ENCODE measurements at regions not wholly inside any gene's neighbourhood (a gene's known extent, or its start where the extent isn't known, plus 50 kb on each side); places are given as distances from the start of the nearest gene placed in this dataset.

DNA sequence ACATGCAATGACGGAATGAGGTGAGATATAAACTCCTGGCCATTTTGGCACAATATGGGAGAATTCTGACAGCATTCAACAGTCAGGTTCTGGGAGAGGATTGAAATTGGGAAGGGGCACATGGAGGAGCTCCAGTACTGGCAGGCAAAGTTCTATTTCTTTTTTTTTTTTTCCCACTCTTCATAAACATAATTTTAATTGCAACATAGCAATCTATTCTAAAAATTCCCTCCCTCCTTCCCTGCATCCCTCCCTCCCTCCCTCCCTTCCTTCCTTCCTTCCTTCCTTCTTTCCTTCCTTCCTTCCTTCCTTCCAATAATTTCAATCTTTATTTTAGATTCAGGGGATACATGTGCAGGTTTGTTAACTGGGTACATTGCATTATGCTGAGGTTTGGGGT lies 93.2 kb downstream of the PTCSC3 start:
- no peak for DNase-seq (ENCODE audit: low read depth)

DNA sequence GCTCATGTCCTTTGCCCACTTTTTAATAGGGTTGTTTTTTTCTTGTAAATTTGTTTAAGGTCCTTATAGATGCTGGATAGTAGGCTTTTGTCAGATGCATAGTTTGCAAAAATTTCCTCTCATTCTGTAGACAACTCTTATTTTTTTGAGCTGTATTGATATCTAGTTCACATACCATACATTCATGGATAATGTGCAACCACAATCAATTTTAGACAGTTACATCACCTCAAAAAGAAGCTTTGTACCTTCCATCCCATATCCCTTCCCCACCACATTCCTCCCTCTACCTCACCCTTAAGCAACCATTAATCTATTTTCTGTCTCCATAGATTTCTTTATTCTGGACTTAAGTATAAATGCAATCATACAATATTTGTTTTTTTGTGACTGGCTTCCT lies 98.4 kb downstream of the PTCSC3 start:
- DNase-seq (ENCODE audit: low read depth) = no peak

DNA sequence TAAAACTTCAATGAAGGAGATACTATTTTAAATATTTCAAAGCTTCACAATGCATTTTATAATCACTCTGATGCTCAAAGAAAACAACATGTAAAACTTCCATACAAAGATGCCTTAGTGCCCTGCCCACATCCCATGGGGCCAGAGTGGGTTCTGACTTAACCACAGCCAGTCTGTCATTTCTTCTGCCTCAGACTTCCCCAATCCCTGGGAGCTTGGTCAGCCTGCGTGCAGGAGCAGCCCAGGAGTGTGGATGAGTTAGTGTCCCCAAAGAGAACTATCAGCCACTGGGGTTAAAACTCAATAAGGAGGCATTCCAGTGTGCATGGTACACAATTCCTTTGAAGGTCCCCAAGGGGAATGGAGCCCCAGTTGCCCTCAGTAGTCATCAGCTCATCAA lies 100.3 kb downstream of the PTCSC3 start:
- no peak for DNase-seq (ENCODE audit: low read depth)

DNA sequence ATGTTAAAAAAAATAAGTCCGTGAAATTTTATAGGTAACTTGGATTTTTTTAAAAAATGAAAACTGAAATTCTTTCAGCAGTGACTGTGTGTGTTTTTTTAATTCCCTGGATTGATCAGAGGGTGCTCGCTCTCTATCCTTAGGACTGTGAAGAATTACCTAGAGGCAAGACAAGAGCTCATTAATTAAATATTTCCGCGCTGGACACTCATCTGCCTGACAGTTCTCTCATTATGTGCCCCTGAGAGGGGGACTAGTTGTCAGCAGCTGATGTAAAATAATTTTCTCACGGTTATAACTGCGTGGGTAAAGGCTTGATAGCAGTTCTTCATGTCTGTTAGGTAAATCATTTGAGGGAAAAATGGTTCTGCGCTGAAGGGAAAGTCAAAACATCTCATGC lies 101.3 kb downstream of the PTCSC3 start:
- DNase-seq (ENCODE audit: low read depth) = no peak

DNA sequence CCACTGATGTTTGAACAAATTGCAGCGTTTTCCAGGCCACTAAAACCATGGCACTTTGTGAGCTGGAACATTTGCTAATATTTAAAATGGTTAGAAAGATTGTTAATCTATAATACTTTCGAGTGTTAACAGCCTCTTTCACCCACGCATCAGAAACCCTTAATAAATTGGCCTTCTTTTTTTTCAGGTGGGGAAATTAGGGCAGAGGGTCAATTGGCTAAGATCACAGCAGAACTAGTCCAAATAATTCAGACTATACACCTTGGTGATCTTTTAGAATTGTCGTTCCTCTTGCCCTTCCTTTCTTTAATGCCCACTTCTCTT lies 105.8 kb downstream of the PTCSC3 start:
- DNase-seq (ENCODE audit: low read depth) = no peak

DNA sequence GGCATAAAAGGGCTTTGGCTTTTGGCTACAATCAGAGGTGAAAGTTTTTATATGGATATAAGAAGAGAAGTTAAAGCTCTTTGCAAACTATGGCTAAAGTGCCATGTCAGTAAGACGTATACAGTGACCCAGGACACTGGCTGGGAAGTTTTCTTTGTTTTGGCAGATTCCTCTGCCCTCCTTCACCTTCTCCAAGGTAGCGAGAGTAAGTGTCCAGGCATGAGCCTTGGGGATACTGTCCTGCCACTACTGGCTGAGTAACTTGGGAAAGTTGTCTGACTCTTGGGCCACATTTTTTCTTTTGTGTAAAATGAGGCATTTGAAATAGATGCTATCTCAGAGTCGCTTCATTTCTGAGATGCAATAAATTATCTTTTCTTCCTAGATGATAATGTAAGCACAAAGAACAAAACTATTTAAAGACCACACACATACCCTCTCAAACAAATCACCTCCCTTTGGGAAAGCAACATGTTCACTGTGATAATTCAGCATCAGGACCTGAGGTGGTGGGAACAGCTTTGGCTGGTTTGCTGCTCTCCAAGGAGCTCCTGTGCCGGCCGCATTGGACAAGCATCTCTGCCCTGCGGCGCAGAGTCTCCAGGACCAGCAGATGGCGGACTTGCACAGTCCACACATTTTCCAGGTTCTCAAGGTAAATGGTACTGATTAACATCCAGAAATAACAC lies 106.3 kb downstream of the PTCSC3 start:
- DNase-seq (ENCODE audit: low read depth) = peak; percentile 27

DNA sequence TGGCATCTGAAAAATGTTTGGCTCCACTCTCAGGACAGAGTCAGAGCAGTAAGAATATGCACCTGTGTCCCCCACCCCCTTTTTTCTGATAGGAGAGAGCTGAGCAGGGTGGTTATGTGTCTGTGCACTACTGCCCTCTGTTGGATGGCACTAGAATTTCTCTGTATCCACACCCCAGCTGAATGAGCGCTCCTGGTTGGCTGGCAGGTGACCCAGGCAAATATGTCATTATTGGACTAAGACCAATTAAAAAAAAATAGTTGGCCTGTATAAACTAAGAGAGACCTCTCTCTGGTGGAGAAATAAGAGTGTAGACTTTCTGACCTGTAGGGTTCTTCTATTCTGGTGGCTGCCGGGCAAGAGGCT lies 107.0 kb downstream of the PTCSC3 start:
- DNase-seq (ENCODE audit: low read depth) = peak; percentile 0

DNA sequence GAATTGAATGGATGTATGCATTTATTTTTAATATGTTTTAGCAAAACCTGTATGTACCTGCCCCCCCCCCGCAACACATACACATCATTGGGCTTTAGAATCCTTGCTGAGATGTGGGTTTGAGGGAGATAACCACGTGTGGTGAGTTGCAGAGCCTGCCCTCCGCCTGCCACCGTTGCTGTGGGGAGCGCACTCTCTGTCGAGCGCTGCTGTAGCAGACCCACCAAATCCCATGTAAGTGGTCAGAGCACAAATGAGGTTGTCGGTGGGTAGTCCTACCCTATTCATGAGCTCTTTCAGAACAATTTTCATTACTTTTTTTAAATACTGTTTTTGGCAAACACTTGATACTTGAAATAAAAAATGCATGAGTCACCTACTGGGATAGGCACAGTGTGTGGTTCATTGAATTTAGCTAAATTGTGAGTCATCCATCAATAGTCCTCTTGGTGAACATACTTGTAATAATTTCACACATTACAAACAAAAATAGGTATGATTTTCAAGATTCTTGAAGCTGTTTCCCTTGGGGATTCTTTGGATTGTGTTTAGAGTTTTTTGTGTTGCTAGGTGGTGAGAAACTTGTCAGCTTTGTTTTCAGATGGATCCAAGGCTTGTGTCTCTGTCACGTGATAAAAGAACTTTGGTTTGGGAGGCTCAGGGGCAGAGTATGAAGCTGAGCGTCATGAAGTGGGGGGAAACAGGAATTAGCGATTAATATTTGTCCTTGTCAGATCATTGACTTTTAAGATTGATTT lies 107.6 kb downstream of the PTCSC3 start:
- DNase-seq (ENCODE audit: low read depth) = peak; percentile 10

DNA sequence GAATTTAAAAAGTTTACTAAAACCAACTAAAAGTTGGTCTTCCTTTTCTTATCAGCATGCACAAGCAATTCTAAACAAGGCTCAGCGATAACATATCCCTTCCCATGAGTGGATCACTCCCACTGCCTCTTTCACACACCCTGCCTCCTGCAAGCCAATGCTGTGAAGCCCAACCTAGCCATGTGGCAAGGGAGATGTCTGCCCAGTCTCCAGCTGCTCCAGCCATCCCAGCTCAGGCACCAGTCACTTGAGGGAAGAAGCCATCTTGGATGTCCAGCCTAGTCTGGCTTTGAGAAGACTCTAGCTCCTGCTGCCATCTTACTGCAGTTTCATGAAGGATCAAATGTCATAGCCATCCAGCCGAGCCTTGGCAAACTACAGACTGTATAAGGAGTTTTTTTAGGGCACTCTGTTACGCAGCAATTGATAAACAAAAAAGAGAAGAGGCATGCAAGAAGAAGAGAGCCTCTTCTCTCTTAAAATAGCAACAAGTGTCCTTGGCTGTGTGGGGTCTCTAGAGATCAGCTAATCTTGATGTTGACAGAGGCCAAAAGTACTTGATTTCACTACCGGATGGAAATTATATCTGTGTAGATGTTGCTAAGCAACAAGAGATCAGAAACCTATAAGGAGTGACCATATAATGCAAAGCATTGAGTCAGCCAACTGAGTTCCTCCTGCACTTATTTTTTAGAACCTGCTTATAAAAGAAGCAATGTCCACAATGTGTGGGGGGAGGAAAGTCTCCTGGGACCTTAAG lies 108.9 kb downstream of the PTCSC3 start:
- DNase-seq (ENCODE audit: low read depth) = no peak

DNA sequence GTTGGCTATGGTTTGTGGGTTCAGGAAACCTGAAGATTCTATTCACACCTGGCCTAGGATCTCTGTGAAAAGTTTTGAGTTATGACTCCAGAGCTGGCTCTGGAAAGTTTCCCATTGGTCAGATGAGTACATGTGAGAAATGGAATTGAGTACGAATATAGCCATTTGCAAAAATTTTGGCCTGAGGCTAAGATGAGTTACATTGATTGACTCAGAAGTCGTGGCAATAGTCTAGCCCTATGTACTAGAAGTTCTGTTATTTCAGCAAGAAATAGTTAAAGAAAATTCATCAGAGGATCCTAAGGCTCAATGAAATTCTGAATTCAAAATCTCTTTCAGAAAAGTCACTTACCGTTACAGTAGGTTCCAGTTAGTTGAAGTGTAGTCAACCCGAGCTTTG lies 109.9 kb downstream of the PTCSC3 start:
- no peak for DNase-seq (ENCODE audit: low read depth)

DNA sequence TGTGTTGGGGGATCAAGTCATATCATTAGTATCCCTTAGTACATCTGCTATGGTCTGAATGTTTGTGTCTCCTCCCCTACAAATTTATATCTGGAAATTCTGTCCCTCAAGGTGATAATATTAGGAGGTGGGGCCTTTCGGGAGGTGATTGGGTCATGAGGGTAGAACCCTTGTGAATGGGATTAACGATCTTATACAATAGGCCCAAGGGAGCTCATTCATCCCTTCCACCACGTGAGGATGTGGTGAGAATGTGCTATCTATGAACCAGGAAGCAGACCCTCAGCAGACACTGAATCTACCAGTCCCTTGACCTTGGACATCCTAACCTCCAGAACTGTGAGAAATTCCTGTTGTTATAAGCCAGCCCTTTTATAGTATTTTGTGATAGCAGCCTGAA lies 110.7 kb downstream of the PTCSC3 start:
- DNase-seq (ENCODE audit: low read depth) = no peak

DNA sequence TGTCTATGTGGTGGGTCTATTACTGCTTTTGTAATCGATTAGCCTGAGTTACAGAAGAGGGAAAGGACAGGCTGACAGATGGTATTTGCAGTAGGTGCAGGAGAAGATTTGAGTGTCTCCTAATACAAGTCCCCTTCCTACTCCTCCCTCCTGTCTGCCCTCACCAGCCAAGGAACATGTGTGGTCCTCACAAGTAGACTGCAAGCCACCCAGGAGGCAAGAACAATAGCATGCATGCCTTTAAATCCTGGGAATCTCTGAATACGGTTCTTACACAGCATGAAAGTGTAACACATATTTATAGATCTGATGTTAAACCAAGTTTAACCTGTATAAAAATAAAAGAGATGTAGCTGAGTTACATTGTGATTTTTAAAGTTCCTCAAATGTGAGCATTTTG lies 117.0 kb downstream of the PTCSC3 start:
- DNase-seq (ENCODE audit: low read depth) = no peak

DNA sequence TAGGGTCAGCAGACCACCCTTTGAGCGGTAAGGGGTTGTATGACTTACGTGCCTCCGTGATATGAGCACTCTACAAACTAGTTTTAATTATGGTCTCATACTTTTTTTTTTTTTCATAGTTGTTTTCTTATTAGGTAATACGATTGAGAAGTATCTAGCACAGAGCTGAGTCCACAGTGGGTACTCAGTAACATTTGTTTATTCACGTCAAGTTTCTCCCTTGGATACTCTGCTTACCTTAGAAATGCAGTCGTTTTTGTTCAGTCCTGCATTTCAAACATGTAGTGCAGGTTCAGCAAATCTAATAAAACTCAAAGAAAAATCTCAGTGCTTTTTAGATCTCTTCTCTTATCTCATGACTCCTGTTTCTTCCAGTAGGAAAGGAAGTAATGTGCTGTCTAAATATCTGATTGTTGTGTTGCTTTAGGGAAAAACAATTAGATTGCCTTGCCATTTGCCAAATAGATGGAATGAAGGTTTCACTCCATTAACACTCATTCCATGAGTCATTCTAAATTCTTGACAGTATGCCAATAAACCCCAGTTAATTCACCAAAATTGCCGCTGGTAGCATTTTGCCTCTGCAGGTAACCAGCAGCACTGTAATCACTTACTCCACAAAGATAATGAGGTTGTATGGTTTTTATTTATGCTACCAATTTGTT lies 118.9 kb downstream of the PTCSC3 start:
- DNase-seq (ENCODE audit: low read depth) = no peak

DNA sequence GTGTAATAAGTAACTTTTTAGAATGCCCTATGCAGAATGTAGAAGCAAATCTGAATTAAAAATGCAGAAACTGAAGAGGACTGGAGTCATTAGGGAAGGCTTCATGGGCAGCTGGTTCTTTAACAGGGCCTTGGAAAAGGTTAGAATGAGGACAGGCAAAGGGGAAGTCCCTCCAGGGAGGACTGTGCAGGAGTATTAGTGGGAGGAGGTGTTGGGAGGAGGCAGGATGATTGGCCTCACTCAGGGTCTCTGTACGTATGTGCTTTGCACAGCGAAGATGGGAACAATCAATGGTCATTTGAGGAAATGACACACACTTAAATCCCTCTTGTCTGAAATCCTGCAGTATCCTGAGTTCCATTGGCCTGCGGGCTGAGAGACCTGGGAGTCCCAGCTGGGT lies 119.7 kb downstream of the PTCSC3 start:
- no peak for DNase-seq (ENCODE audit: low read depth)

DNA sequence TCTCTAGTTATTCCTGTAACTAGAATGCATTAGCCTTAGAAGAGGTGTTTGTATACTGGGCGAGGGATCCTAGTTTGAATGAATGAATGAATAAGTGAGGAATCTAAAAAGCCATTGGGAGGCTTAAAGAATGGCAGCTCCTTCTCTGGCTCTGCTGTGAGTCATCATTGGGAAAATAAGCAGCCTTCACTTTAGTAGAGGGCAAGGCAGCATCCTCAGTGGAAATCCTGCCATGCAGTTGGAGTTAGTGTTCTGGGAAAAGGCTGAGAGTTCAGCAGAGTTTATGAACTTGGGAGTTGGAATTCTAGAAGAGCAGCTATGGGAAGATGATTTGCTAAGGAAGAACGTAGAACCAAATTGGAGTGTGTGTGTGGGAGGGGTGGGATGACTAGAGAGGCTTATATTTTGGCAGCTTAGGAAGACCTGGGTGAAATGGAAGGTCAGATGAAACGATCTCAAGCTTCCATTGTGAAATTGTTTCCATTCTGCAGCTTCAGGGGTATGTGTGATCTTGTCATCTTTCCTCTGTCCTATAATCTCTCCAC lies 120.8 kb downstream of the PTCSC3 start:
- DNase-seq (ENCODE audit: low read depth) = no peak

DNA sequence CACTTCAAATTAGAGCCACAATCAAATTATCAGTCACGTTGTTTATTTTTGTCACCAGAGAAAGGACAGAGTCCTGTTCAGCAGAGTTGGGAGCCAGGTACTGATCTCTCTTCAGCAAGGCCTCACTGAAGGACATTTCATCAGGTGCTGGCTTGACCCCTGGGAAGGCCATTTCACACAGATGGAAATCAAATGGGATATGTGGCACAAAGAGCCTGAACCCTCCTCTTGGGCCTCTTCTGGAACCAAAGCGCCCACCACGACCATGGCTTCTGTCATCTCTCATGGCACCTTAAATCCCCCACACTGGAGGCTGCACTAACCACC lies 121.5 kb downstream of the PTCSC3 start:
- DNase-seq (ENCODE audit: low read depth) = no peak

DNA sequence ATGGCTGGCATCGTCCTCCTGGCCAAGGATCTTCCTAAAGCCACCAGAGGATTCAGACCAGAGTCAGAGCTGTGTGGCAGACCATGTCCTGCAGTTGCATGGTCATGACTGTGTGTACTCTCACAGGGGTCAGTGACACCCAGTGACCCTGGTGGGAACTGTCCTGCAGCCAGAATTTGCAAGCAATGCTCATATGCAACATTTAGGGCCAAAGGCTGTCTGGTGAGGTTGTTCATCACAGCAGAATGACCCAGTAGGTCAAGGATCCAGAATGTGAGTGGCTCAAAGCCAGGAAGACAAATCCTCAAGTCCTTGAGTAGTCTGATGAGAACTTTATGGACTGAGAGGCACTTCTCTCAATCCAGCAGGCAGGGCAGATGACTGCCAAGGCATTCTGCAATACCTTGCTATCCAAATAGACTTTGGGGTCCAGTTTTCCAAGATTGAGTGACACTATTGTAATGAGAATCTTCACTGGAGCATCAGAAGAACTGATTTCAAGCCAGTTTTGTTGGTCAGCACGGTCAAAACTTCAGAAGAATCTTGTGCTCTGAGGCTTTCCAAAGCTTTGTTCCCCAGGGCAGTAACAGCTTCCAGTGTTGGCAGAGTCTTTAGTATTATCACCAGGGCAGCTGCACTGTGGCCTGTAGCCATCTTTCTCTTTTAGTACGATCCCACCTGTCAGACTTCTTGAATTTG lies 122.0 kb downstream of the PTCSC3 start:
- no peak for DNase-seq (ENCODE audit: low read depth)

DNA sequence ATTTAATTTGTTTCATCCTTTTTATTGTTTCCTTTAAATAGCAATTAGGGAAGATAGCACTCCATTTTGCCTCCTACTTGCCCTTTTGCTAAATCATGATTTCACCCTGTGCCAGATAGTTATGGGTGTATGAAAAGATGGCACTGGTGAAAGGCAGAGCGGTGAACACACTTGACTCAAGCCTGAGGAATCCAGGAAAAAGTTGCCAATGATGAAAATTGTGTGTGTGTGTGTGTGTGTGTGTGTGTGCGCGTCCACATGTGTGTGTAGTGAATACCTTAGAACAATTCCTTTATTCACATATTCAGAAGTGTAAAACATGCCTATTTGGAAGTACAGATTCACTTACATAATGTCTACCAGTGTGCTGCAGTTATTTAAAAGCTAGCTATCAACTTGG lies 123.8 kb downstream of the PTCSC3 start:
- no peak for DNase-seq (ENCODE audit: low read depth)

DNA sequence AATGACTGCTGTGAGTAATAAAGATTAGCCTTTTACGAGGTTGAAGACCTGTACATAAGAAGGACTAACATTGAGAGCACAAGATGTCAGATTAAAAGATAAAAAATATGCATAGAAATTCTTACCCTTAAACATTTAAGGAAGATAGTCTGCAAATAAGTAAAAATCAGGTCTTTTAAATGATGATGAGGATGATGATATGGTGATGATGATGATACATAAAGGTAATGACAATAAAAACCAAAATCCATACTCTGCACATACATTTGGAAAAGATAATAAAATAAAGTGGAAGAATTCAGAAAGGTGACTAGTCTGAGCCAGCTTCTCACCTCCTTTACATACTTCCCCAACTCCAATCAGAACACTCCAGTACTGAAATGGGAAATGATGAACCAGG lies 124.5 kb downstream of the PTCSC3 start:
- no peak for DNase-seq (ENCODE audit: low read depth)

DNA sequence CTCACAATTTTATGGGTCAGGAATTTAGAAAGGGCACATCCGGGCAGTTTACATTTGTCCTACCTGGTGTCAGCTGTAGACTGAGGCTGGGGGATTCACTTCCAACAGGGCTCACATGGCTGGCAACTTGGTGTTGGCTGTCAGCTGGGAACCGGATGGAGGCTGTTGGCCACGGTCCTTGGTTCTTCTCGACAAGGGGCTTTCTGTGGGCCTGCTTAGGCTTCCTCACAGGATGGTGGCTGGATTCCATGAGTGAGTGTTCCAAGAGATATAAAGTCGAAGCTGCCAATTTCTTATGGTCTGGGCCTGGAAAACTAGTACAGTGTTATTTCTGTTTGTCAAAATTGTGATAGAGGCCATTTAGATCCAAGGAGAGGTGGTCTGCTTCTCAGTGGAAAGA lies 127.9 kb downstream of the PTCSC3 start:
- DNase-seq (ENCODE audit: low read depth) = no peak

DNA sequence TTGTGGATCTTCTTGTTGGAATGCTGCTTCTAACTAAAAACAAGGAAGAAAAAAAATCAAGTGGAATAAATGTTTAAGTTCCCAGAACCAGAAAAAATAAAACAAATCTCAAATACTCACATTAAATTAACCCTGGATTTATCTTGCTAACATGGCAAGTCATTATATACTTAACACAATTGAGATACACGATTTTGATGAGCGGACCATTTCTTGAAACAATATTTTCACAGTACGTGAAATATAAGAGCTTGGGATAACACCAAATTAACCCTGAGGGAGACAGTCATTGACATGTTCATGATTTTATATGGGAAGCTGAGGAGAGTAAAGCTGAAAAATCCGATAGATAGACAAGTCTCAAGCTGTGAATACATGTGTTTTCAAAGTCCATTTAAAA lies 128.6 kb downstream of the PTCSC3 start:
- DNase-seq (ENCODE audit: low read depth) = no peak

DNA sequence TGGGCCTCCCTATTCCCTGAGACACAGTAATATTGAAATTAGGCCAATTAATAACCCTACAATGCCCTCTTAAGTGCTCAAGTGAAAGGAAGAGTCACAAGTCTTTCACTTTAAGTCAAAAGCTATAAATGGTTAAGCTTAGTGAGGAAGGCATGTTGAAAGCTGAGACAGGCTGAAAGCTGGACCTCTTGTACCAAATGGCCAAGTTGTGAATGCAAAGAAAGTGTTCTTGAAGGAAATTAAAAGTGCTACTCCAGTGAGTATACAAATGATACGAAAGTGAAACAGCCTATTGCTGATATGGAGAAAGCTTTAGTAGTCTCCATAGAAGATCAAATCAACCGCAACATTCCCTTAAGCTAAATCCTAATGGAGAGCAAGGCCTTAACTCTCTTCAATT lies 140.8 kb downstream of the PTCSC3 start:
- no peak for DNase-seq (ENCODE audit: low read depth)
